Right lung (tissue), 2 donors: ENCODE measurements at regions not wholly inside any gene's neighbourhood (a gene's known extent, or its start where the extent isn't known, plus 50 kb on each side); places are given as distances from the start of the nearest gene placed in this dataset.

Source experiments
- DNase-seq, 2 donors: peaks; one replicate each; pipeline ENCODE4 v3.0.0-alpha.2; 2013

- no peak for DNase-seq
Measured at GRCh38 chr14:26926585-26926984, 328.8 kb upstream of the NOVA1 start.

DNA sequence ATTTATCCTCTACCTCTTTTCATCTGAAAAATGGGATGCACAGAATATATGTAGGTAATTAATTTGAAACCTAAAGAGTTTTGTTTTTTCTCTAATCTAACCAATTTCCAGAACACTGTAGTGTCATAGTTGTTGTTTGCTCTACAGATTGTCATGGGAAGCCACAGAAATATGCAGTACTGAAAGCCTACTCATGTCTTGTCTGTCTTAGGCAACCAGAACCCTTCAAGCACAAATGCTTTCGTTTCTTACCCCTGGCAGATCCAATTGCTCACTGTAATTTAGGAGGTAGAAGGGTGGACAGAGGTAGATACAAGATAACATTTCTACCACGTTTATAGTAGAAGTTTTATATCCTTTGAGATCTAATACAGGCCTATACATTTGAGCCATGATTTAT, 330.2 kb upstream of the NOVA1 start:
- no peak for DNase-seq

DNA sequence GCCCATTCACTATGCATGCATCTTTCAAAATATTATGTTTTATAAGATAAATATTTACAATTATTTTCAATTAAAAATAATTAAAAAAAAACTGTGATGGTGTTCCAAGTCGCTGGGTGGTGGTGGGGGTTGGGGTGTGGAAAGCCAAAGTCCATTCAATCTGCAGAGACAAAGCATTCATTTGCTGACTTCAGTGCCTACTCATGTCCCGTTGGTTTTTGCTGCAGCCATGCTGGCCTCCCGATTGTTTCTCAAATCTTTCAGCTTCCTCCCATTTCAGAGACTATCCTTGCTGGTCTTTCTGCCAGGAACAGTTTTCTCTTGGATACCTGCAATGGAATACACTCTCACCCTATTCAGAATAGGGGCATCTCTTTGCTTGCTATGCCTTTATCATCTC, 331.5 kb upstream of the NOVA1 start:
- DNase-seq = no peak

GRCh38 chr14:26930576-26930975, 332.7 kb upstream of the NOVA1 start:
- DNase-seq = no peak

- DNase-seq = no peak
Measured at GRCh38 chr14:26932606-26933005, 334.8 kb upstream of the NOVA1 start.

DNA sequence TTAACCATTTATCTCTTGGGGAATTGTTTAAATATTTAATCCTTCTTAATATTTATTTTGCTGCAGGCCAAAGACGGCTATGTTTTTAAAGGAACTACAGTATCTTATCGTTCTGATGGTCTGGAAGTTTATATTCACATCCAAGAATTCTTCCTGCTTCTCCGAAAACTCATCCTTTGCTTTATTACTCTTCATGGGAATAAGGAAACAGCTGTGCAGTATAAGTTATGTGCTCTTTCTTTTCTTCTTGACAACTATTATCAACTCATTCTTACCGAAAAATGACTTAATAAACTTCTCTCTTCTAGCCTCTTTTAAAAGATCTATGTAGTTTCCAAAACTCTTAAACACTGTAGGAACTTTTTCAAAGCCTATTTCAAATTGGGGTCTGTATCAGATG, 335.6 kb upstream of the NOVA1 start:
- DNase-seq = no peak

- DNase-seq = no peak
Measured at GRCh38 chr14:26934151-26934550, 336.3 kb upstream of the NOVA1 start.

GRCh38 chr14:26935733-26936132, 337.9 kb upstream of the NOVA1 start:
- no peak for DNase-seq

DNA sequence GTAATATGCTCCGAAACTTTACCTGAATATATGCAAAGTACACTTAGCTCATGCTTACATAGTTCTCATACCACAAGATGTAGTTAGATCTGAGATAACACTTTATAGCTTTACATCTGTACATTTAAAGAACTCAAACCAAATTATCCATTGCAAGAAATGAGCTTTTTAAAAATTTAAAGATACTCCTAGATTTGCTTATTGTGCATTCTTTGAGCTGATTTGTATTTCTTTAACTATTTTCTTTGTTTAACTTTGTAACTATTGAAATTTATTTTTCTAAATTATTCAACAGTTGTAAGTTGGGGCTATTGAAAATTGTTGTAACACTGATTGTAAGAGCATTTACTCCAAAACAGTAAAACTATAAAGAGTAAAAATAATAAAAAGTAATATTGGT, 340.2 kb upstream of the NOVA1 start:
- no peak for DNase-seq

GRCh38 chr14:26939755-26940154, 341.9 kb upstream of the NOVA1 start:
- DNase-seq = no peak

- no peak for DNase-seq
Measured at GRCh38 chr14:26941521-26941920, 343.7 kb upstream of the NOVA1 start.

DNA sequence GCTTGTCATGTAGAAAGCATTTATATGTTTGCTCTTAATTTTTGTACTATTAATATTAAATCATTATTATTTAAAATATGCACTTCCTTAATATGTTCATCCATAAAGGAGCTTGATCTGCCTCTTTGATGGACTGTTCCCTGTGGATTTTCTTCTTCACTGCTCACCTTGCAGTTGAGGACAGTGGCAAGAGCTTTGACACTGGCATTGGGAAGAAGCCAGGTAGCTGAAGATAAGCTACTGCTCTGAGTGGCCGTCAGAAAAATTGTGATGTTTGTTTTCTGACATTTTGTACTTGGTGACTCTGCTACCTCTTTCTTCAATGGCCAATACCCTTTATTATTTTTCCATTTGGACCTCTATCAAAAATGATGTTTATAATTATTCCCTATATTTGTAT, 349.4 kb upstream of the NOVA1 start:
- DNase-seq = no peak

GRCh38 chr14:26959437-26959836, 361.6 kb upstream of the NOVA1 start:
- no peak for DNase-seq

- no peak for DNase-seq
Measured at GRCh38 chr14:26959972-26960660, 362.3 kb upstream of the NOVA1 start.

GRCh38 chr14:26963711-26964110, 365.9 kb upstream of the NOVA1 start:
- DNase-seq = no peak

DNA sequence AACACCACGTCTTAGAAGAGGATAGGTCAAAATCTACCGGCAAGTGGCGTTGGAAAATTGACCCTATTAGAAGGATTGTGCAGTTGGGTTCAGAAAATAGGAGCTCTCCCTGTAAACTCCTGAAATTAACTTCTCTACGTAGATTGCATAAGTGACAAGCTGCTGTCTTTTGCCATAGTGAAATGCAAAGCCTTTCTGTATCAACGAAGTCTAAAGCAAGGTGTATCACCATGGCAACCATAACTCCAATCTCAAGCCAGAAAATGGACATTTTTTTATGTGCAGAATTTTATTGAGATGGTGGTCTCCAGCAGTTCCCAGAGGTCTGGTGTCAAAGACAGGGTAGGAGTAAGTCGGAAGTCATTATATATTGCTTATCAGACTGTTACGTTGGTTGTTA, 367.7 kb upstream of the NOVA1 start:
- no peak for DNase-seq

DNA sequence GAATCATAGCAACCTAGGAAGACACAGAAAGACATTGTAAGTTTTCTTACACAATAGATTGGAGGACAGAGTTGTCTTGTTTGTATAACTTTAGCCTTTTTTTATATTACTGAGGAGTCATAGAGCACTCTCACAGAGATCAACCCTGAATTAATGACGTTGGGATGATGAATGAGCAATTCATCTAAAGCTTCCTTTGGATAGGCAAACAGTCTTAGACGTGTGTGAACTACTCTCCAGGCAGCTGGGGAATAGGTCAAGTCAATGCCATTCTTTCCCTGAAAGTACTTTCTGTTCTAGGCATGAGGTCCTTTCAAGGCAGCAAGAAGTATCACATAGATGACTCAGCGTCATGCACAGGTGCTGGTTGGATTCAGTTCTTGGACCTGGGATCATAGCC, 369.1 kb upstream of the NOVA1 start:
- DNase-seq = no peak

DNA sequence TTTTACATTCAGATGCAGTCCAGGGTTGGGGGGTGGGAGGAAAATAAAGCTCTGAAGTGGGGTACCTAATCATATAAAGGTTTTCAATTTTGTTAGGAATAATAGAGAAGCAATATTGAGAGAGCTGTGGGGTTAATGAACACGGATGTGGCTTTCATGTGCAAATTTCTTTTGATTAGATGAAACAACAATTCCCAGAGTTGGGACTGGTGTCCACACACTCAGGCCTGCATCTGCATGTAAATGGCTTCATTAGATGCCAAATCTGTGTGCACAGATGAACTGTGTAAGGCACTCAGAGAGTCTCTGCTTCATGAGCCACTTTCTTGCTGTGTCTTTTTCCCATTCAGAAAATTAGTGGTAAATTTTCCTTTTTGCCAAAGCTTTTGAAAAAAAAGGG, 377.1 kb upstream of the NOVA1 start:
- no peak for DNase-seq

DNA sequence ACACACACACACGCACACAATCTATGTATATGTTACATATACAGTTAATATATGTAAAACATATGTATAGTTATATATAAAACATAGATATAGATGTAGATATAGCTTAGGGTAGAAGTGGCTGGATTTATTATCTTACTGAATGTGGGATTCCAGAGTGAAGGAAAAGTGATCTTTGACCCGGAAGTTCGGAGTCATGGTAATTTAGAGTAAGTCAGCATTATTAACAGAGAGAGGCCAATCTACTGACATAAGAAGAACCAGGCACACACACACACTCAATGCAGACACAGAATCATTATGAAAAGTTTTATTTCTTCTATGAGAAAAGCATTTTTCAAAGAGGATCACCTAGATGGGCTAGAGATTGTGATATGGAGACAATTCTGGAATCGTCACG, 384.2 kb upstream of the NOVA1 start:
- DNase-seq = no peak

DNA sequence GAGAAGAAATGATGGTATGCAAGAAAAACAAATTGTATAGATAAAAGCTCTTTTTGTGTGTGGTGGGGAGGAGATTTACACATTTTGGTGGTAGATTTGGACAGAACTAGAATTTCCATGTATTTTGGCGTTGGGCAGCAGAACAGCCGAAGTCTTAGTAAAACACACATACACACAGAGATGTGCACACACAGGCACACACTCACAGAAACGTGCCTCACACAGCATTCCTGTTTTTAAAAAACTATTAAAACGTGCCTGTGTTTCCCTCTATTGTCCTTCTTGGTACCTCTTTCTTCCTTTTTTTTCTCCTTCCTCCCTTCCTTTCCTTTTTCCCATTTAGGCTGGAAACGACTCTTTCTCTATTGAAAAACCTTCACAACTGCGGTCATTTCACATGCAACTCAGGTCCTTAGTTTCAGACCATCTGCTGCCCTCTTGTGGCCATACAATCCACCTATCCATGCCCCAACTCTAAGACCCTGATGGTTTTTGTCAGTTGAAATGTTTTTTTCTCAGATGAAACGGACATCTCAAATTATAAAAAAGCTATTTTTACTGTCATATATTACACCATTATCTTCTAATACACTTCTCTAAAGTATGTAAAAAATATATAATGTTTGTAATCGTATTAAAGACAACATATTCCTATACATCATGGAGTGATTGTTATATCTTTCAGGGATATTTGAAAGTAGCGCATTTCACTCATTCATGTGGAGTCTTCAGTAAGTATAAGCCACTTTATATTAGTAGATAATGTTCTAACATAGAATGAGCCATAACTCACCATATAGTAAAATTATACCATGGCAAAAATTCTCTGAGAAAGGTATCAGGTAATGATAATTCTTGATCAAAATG, 386.7 kb upstream of the NOVA1 start:
- peak; percentile 36 to 55 for DNase-seq

GRCh38 chr14:26987744-26988363, 390.0 kb upstream of the NOVA1 start:
- DNase-seq = no peak

GRCh38 chr14:26990946-26991345, 393.1 kb upstream of the NOVA1 start:
- no peak for DNase-seq
